Karpas-422 (cell line): ENCODE measurements at regions not wholly inside any gene's neighbourhood (a gene's known extent, or its start where the extent isn't known, plus 50 kb on each side); places are given as distances from the start of the nearest gene placed in this dataset. TPM values are rescaled to one million over a fixed set of nuclear protein-coding genes. Genes with fewer than 3 reads are reported as not detected.

ENCODE experiments used
- DNase-seq: peaks from one replicate; pipeline ENCODE4 v3.0.0-alpha.2; 2015
- H2AFZ ChIP-seq: fragments of 200-600 bp; sonication (generic); 2 replicates; pipeline ENCODE4 v1.6.1; 2014; ENCODE audit warnings: antibody characterized with exemption, low read length, mixed read lengths
- H3K27ac ChIP-seq: fragments of 200-600 bp; sonication (generic); 2 replicates; pipeline ENCODE4 v1.5.1; 2014; ENCODE audit warnings: mild to moderate bottlenecking, low read length, moderate library complexity
- H3K27me3 ChIP-seq: fragments of 200-600 bp; sonication (generic); 2 replicates; pipeline ENCODE4 v1.6.1; 2014; ENCODE audit warnings: low read length, mixed read lengths
- H3K36me3 ChIP-seq: fragments of 200-600 bp; sonication (generic); 2 replicates; pipeline ENCODE4 v1.6.1; 2014; ENCODE audit warnings: low read length, mixed read lengths; ENCODE audit not compliant: insufficient read depth
- H3K4me1 ChIP-seq: fragments of 200-600 bp; sonication (generic); 2 replicates; pipeline ENCODE4 v1.6.1; 2014; ENCODE audit warnings: mild to moderate bottlenecking, low read length, mixed read lengths
- H3K4me2 ChIP-seq: fragments of 200-600 bp; sonication (generic); 2 replicates; pipeline ENCODE4 v1.6.1; 2014; ENCODE audit warnings: low read length, low read depth, mild to moderate bottlenecking; ENCODE audit not compliant: poor library complexity, severe bottlenecking
- H3K4me3 ChIP-seq: fragments of 200-600 bp; sonication (generic); 2 replicates; pipeline ENCODE4 v1.5.1; 2014; ENCODE audit warnings: mild to moderate bottlenecking, antibody characterized with exemption, low read length, mixed read lengths
- H3K79me2 ChIP-seq: fragments of 200-600 bp; sonication (generic); 2 replicates; pipeline ENCODE4 v1.6.1; 2014; ENCODE audit warnings: mild to moderate bottlenecking, low read length, mixed read lengths
- H3K9ac ChIP-seq: fragments of 200-600 bp; sonication (generic); 2 replicates; pipeline ENCODE4 v1.6.0; 2014; ENCODE audit warnings: low read length
- H3K9me2 ChIP-seq: fragments of 200-600 bp; sonication (generic), shearing (Covaris generic); replicated peaks from 2 replicates; pipeline ENCODE4 v1.6.0; 2014; ENCODE audit warnings: mild to moderate bottlenecking, low read length, moderate library complexity; ENCODE audit not compliant: insufficient read depth
- H3K9me3 ChIP-seq: fragments of 300-700, 200-600 bp; sonication (generic); 2 replicates; pipeline ENCODE4 v1.6.1; 2014; ENCODE audit warnings: low read length, mixed read lengths
- H4K20me1 ChIP-seq: fragments of 200-600 bp; sonication (generic); 2 replicates; pipeline ENCODE4 v1.6.1; 2014; ENCODE audit warnings: mild to moderate bottlenecking, antibody characterized with exemption, low read length, low read depth; ENCODE audit not compliant: insufficient read depth
- small RNA-seq: library from RNA; depleted of rRNA; stranded (forward); fragments of <200 nt; gene quantifications from one replicate; pipeline ENCODE3, GENCODE V24; 2014

GRCh38 chr18:44627280-44627679 lies 53.4 kb upstream of the SETBP1 start:
- Histone ChIP-seq H3K27ac (no peak overlapping the region), H3K27me3 (no peaks in the 10 kb centered on the region), H2AFZ (no peak overlapping the region), H3K9me2 (no peaks in the 10 kb centered on the region; the same call in 1 of the 2 replicates), H3K9me3 (no peaks in the 10 kb centered on the region), H3K36me3 (no peaks in the 10 kb centered on the region), H3K79me2 (no peaks in the 10 kb centered on the region), H3K4me1 (no peaks in the 10 kb centered on the region), H4K20me1 (no peaks in the 10 kb centered on the region), H3K4me3 (no peak overlapping the region), H3K4me2 (no peak overlapping the region), H3K9ac (no peak overlapping the region)
- DNase-seq: no peak

GRCh38 chr18:44629406-44629805 lies 51.3 kb upstream of the SETBP1 start:
- H3K4me2 ChIP-seq: no peak overlapping the region

GRCh38 chr18:44630118-44630517 lies 50.6 kb upstream of the SETBP1 start:
- H3K9ac ChIP-seq: no peak overlapping the region

More at GRCh38 chr18:44629406-44629805, 51.3 kb upstream of the SETBP1 start:
- Histone ChIP-seq H3K9me3 (no peaks in the 10 kb centered on the region), H3K9ac (no peak overlapping the region), H3K27ac (no peak overlapping the region), H3K36me3 (no peaks in the 10 kb centered on the region), H3K79me2 (no peaks in the 10 kb centered on the region), H4K20me1 (no peaks in the 10 kb centered on the region), H3K4me1 (no peaks in the 10 kb centered on the region), H2AFZ (no peak overlapping the region), H3K4me3 (no peak overlapping the region), H3K9me2 (no peaks in the 10 kb centered on the region; the same call in 1 of the 2 replicates), H3K27me3 (no peaks in the 10 kb centered on the region)
- DNase-seq: no peak

More at GRCh38 chr18:44630118-44630517, 50.6 kb upstream of the SETBP1 start:
- no peak overlapping the region for H2AFZ ChIP-seq
- H3K4me3 ChIP-seq: no peak overlapping the region
- no peaks in the 10 kb centered on the region for H3K9me3 ChIP-seq
- no peaks in the 10 kb centered on the region; the same call in 1 of the 2 replicates for H3K9me2 ChIP-seq
- H3K27ac ChIP-seq: no peak overlapping the region
- no peak overlapping the region for H3K4me2 ChIP-seq
- no peaks in the 10 kb centered on the region for H3K79me2 ChIP-seq
- no peaks in the 10 kb centered on the region for H3K27me3 ChIP-seq
- no peaks in the 10 kb centered on the region for H3K36me3 ChIP-seq
- no peaks in the 10 kb centered on the region for H3K4me1 ChIP-seq
- no peak for DNase-seq
- no peaks in the 10 kb centered on the region for H4K20me1 ChIP-seq

Small RNA genes in the stretch of these regions (small RNA-seq; reads per million reads assigned to genes)
- not detected for gene RNA5SP455
